Activated B cell treated with CpG ODN at 0.5 μM for 24 hours (primary cell): ENCODE measurements at regions not wholly inside any gene's neighbourhood (a gene's known extent, or its start where the extent isn't known, plus 50 kb on each side); places are given as distances from the start of the nearest gene placed in this dataset.

Source experiments
- ATAC-seq: fragments of 200-7000 bp; cut with Tn5 transposase; one replicate; pipeline ENCODE4 v1.10.0; 2021; ENCODE audit warnings: low read depth, mild to moderate bottlenecking, moderate library complexity
- CTCF ChIA-PET: fragments of 350-600 bp; sonication (Branson Sonifier 250); formaldehyde crosslinking; loops from one replicate; lab custom pipeline; 2021; ENCODE audit warnings: antibody characterized with exemption; lab: Charles Lee
- POLR2A ChIA-PET: fragments of 350-600 bp; sonication (Branson Sonifier 250); formaldehyde crosslinking; loops from one replicate; lab custom pipeline; 2021; ENCODE audit warnings: antibody characterized with exemption; lab: Charles Lee
- DNase-seq: peaks from one replicate; pipeline ENCODE4 v3.0.0; 2022
- H3K27ac Mint-ChIP-seq: one replicate; pipeline ENCODE4 v1.8.0; 2020; ENCODE audit warnings: mixed read lengths
- H3K27me3 Mint-ChIP-seq: one replicate; pipeline ENCODE4 v1.8.0; 2021; ENCODE audit warnings: mixed read lengths
- H3K36me3 Mint-ChIP-seq: one replicate; pipeline ENCODE4 v1.8.0; 2021; ENCODE audit warnings: low read depth, mixed read lengths
- H3K4me1 Mint-ChIP-seq: one replicate; pipeline ENCODE4 v1.8.0; 2021; ENCODE audit warnings: mixed read lengths
- H3K4me3 Mint-ChIP-seq: one replicate; pipeline ENCODE4 v1.8.0; 2020; ENCODE audit warnings: mild to moderate bottlenecking, mixed read lengths
- H3K9me3 Mint-ChIP-seq: one replicate; pipeline ENCODE4 v1.8.0; 2020; ENCODE audit warnings: mixed read lengths
- CTCF ChIP-seq: fragments of 200-600 bp; IDR thresholded peaks from one replicate; pipeline ENCODE4 v1.8.0; 2022; ENCODE audit warnings: antibody characterized with exemption, mild to moderate bottlenecking
- intact Hi-C: fragments of 100-400 bp; cut with micrococcal nuclease; formaldehyde crosslinking; loops from one replicate; pipeline ENCODE4 v1.15.1; 2024

GRCh38 chr6:93685494-93685893, 266.1 kb upstream of the EPHA7 start:
- Mint-ChIP-seq H3K9me3 (peaks cover 6% of the 10 kb centered on the region), H3K4me3 (no peak overlapping the region), H3K36me3 (no peaks in the 10 kb centered on the region), H3K27ac (no peak overlapping the region), H3K27me3 (no peaks in the 10 kb centered on the region), H3K4me1 (no peaks in the 10 kb centered on the region)
- no peak for ATAC-seq
- POLR2A ChIA-PET = no interaction called here
- no peak for DNase-seq
- intact Hi-C loops = no loop called here
- no peak for TF ChIP-seq CTCF
- CTCF ChIA-PET = no interaction called here

GRCh38 chr6:93684339-93684738, 265.0 kb upstream of the EPHA7 start:
- DNase-seq (no peak), ATAC-seq (no peak)
- Mint-ChIP-seq H3K4me1 (no peaks in the 10 kb centered on the region), H3K27me3 (no peaks in the 10 kb centered on the region), H3K4me3 (no peak overlapping the region), H3K9me3 (peaks cover 6% of the 10 kb centered on the region), H3K36me3 (no peaks in the 10 kb centered on the region), H3K27ac (no peak overlapping the region)
- TF ChIP-seq CTCF = no peak
- ChIA-PET POLR2A (no interaction called here), CTCF (no interaction called here)
- intact Hi-C loops = no loop called here

- H3K4me3 Mint-ChIP-seq = no peak overlapping the region
- DNase-seq = no peak
- ChIA-PET CTCF (no interaction called here), POLR2A (no interaction called here)
- peaks cover 3% of the 10 kb centered on the region for H3K9me3 Mint-ChIP-seq
- no peak for TF ChIP-seq CTCF
- H3K4me1 Mint-ChIP-seq = no peaks in the 10 kb centered on the region
- H3K27me3 Mint-ChIP-seq = no peaks in the 10 kb centered on the region
- no peaks in the 10 kb centered on the region for H3K36me3 Mint-ChIP-seq
- intact Hi-C loops = no loop called here
- H3K27ac Mint-ChIP-seq = no peak overlapping the region
- ATAC-seq = no peak
Measured at GRCh38 chr6:93679836-93680235, 260.5 kb upstream of the EPHA7 start.

GRCh38 chr6:93678841-93679454, 259.6 kb upstream of the EPHA7 start:
- no peak for ATAC-seq
- H3K4me1 Mint-ChIP-seq = no peaks in the 10 kb centered on the region
- H3K9me3 Mint-ChIP-seq = peaks cover 6% of the 10 kb centered on the region
- H3K36me3 Mint-ChIP-seq = no peaks in the 10 kb centered on the region
- no peak overlapping the region for H3K27ac Mint-ChIP-seq
- TF ChIP-seq CTCF = no peak
- ChIA-PET CTCF (no interaction called here), POLR2A (no interaction called here)
- intact Hi-C loops = no loop called here
- no peak overlapping the region for H3K4me3 Mint-ChIP-seq
- no peak for DNase-seq
- H3K27me3 Mint-ChIP-seq = no peaks in the 10 kb centered on the region

- Mint-ChIP-seq H3K27me3 (no peaks in the 10 kb centered on the region), H3K27ac (no peak overlapping the region), H3K4me3 (no peak overlapping the region), H3K9me3 (peaks cover 3% of the 10 kb centered on the region), H3K4me1 (no peaks in the 10 kb centered on the region), H3K36me3 (no peaks in the 10 kb centered on the region)
- ChIA-PET POLR2A (no interaction called here), CTCF (no interaction called here)
- DNase-seq (no peak), ATAC-seq (no peak)
- TF ChIP-seq CTCF = no peak
- intact Hi-C loops = no loop called here
Measured at GRCh38 chr6:93677264-93677965, 258.1 kb upstream of the EPHA7 start.
